Breast epithelium (tissue), 4 donors: ENCODE measurements at regions not wholly inside any gene's neighbourhood (a gene's known extent, or its start where the extent isn't known, plus 50 kb on each side); places are given as distances from the start of the nearest gene placed in this dataset.

Source experiments
- DNase-seq, 2 donors: peaks; one replicate each; pipeline ENCODE4 v3.0.0-alpha.2; 2019; ENCODE audit warnings: low spot score in 2 of 2
- H3K27ac ChIP-seq, 2 donors: fragments of 200-600 bp; sonication (generic) in 1 of 2; one replicate each; pipeline ENCODE4 v1.5.1; 2016 to 2019; ENCODE audit warnings: mild to moderate bottlenecking in 1 of 2
- H3K27me3 ChIP-seq, 2 donors: fragments of 200-600 bp; sonication (generic) in 1 of 2; one replicate each; pipeline versions ENCODE4 v1.5.1 to v1.6.0; 2017 to 2019; ENCODE audit warnings: control low read depth in 1 of 2, mild to moderate bottlenecking in 1 of 2
- H3K36me3 ChIP-seq: fragments of 200-600 bp; one replicate; pipeline ENCODE4 v1.5.1; 2019
- H3K4me1 ChIP-seq, 2 donors: fragments of 200-600 bp; sonication (generic); one replicate each; pipeline ENCODE4 v1.5.1; 2016 to 2019; ENCODE audit warnings: control low read depth in 1 of 2
- H3K4me3 ChIP-seq, 3 donors: fragments of 200-600 bp; sonication (generic); 1 replicate in 2 of 3; 2 replicates in 1 of 3; pipeline ENCODE4 v1.5.1; 2016 to 2019; ENCODE audit warnings: mild to moderate bottlenecking in 3 of 3, moderate library complexity in 2 of 3
- H3K9me3 ChIP-seq, 2 donors: fragments of 200-600 bp; sonication (generic) in 1 of 2; one replicate each; pipeline ENCODE4 v1.5.1; 2016 to 2019; ENCODE audit warnings: control low read depth in 1 of 2
- CTCF ChIP-seq, 3 donors: fragments of 450-650 bp; IDR thresholded peaks; one replicate each; pipeline ENCODE4 v1.5.1; 2016 to 2017; ENCODE audit warnings: antibody characterized with exemption in 3 of 3, mild to moderate bottlenecking in 3 of 3, moderate library complexity in 3 of 3
- POLR2A ChIP-seq: fragments of 450-650 bp; IDR thresholded peaks from one replicate; pipeline ENCODE4 v1.6.1; 2016; ENCODE audit warnings: antibody characterized with exemption, mild to moderate bottlenecking, moderate library complexity
- POLR2AphosphoS5 ChIP-seq, 3 donors: sonication (generic); formaldehyde crosslinking; IDR thresholded peaks; one replicate each; pipeline ENCODE4 v1.6.1; 2017; ENCODE audit warnings: antibody characterized with exemption in 3 of 3
- intact Hi-C: fragments of 100-400 bp; cut with DNase I; formaldehyde crosslinking; loops from one replicate; pipeline ENCODE4 v1.15.1; 2023; ENCODE audit warnings: low total_unique reads

- intact Hi-C loops: loop anchor here (10.0 kb wide), 1 partner anchor 1679 kb away; the partner anchor contains the start of gene AGT
- no peak for DNase-seq
- H3K4me3 ChIP-seq: no peak overlapping the region
- no peaks in the 10 kb centered on the region for H3K36me3 ChIP-seq
- H3K4me1 ChIP-seq: no peaks in the 10 kb centered on the region
- no peaks in the 10 kb centered on the region for H3K9me3 ChIP-seq
- no peak overlapping the region for H3K27ac ChIP-seq
- TF ChIP-seq POLR2AphosphoS5 (IDR thresholded peaks at IDR 0.05) (no peak), POLR2A (no peak), CTCF (IDR thresholded peaks at IDR 0.05) (no peak)
- H3K27me3 ChIP-seq: no peaks in the 10 kb centered on the region
These were observed 236.3 kb downstream of the SIPA1L2 start for GRCh38 chr1:232393444-232394146.

DNA sequence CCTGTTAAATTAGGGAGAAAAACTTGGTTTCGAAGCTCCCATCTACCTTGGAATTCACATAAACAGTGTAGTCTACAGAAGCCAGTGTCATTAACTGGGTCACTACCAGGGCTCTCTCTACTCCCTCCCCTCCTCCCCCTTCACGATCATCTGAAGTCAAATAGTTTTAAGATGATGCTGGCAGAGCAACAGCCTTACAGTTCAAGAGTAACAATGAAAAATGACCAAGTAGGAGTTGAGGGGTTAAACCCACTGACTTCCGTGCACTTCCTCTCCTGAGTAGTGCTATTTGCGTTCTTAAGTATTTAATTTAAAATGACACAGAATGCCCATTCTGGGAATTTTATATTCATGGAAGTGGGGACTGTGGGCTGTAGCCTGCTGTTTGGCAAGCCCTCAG is 236.9 kb downstream of the SIPA1L2 start:
- Histone ChIP-seq H3K27ac (no peak overlapping the region), H3K36me3 (no peaks in the 10 kb centered on the region), H3K4me3 (no peak overlapping the region), H3K27me3 (no peaks in the 10 kb centered on the region), H3K9me3 (no peaks in the 10 kb centered on the region), H3K4me1 (no peaks in the 10 kb centered on the region)
- no peak for TF ChIP-seq POLR2AphosphoS5 (IDR thresholded peaks at IDR 0.05)
- no peak for TF ChIP-seq CTCF (IDR thresholded peaks at IDR 0.05)
- no peak for TF ChIP-seq POLR2A
- intact Hi-C loops: loop anchor here (10.0 kb wide), 1 partner anchor 1678 kb away; the partner anchor contains the start of gene AGT
- DNase-seq: no peak

DNA sequence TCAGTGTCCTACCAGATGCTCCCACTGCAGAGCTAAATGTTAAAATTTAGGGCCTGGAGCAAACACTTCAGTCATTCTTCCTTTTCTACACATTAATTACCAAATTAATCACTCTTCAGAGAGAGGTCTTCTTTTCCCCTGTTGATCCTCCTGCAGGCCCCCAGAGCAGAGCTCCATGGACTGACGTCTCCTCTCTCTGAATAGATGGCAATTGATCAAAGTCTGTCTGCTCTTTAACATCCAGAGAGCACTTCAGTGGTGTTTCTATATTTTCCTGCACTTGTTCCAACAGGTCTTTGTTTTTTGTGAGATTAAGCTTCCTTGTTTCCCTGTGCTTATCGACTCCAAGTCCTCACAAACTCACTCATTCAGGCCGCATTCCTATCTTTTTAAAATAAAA is 239.3 kb downstream of the SIPA1L2 start:
- H3K27me3 ChIP-seq: no peaks in the 10 kb centered on the region
- H3K4me3 ChIP-seq: no peak overlapping the region
- intact Hi-C loops: loop anchor here (10.0 kb wide), 1 partner anchor 1676 kb away; the partner anchor contains the start of gene AGT
- no peak for TF ChIP-seq POLR2A
- no peak for TF ChIP-seq CTCF (IDR thresholded peaks at IDR 0.05)
- no peak for TF ChIP-seq POLR2AphosphoS5 (IDR thresholded peaks at IDR 0.05)
- H3K36me3 ChIP-seq: no peaks in the 10 kb centered on the region
- H3K4me1 ChIP-seq: no peaks in the 10 kb centered on the region
- DNase-seq: no peak
- H3K27ac ChIP-seq: no peak overlapping the region
- no peaks in the 10 kb centered on the region for H3K9me3 ChIP-seq

DNA sequence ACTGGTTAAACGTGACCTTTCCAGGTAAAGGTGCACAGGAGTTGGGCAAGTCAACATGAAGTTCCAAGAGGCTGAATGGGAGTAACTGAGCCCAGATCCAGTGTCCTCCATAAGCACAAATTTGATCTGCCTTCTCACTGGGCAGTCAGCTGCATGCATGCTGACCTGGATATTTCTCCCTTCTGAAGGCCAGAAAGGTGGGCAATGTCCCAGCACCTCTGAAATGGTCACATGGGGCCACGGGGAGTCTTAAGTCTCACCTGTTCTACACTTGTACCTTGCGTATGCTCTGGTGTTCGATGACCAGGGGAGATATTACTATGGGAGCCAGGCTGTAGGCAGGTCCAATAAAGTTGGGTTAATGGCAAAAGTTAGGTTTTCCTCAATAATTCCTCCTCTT is 240.2 kb downstream of the SIPA1L2 start:
- TF ChIP-seq POLR2AphosphoS5 (IDR thresholded peaks at IDR 0.05) (no peak), POLR2A (no peak), CTCF (IDR thresholded peaks at IDR 0.05) (no peak)
- H3K27ac ChIP-seq: no peak overlapping the region

DNA sequence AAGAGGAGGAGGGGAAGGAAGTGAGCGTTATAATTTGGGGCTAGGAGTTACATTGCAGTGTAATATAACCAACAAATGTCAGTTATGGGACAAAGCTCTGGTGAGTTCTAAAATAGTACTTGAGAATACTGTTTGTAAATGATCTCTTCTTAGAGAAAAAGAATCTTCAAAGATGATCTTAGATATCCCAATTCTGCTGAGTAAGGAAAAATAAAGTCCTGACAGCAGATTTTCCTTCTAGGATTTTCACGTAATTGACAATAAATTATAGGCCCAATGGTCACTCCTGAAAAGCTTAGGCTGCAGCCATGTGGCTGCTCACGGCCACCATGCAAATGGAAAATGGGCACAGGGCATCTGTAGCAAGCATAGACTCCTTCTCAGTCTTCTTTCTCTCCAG is 241.6 kb downstream of the SIPA1L2 start:
- Histone ChIP-seq H3K27ac (no peak overlapping the region), H3K4me1 (no peaks in the 10 kb centered on the region), H3K36me3 (no peaks in the 10 kb centered on the region), H3K27me3 (no peaks in the 10 kb centered on the region), H3K9me3 (no peaks in the 10 kb centered on the region), H3K4me3 (no peak overlapping the region)
- DNase-seq: no peak
- TF ChIP-seq CTCF (IDR thresholded peaks at IDR 0.05): no peak
- TF ChIP-seq POLR2AphosphoS5 (IDR thresholded peaks at IDR 0.05): no peak
- no peak for TF ChIP-seq POLR2A
- intact Hi-C loops: no loop called here

More for the DNA sequence above, 240.2 kb downstream of the SIPA1L2 start:
- Histone ChIP-seq H3K4me1 (no peaks in the 10 kb centered on the region), H3K27me3 (no peaks in the 10 kb centered on the region), H3K9me3 (no peaks in the 10 kb centered on the region), H3K4me3 (no peak overlapping the region), H3K36me3 (no peaks in the 10 kb centered on the region)
- no peak for DNase-seq
- intact Hi-C loops: loop anchor here (10.0 kb wide), 1 partner anchor 1675 kb away; the partner anchor contains the start of gene AGT
